ENCODE measurements at regions not wholly inside any gene's neighbourhood (a gene's known extent, or its start where the extent isn't known, plus 50 kb on each side); places are given as distances from the start of the nearest gene placed in this dataset.

GRCh38 chr5:175593794-175594193, 64.1 kb upstream of the HRH2 start:
- DNase-seq (no peak), ATAC-seq (no peak)
- Histone ChIP-seq H3K4me3 (ENCODE audit: low read length) (no peak overlapping the region), H3K27me3 (ENCODE audit: control insufficient read depth, insufficient read depth, low read length) (no peaks in the 10 kb centered on the region), H3K36me3 (ENCODE audit: control insufficient read depth, insufficient read depth, low read length) (no peaks in the 10 kb centered on the region), H3K9me3 (ENCODE audit: control insufficient read depth, insufficient read depth, low read length) (no peaks in the 10 kb centered on the region), H3K4me1 (ENCODE audit: control insufficient read depth, insufficient read depth, low read length) (no peaks in the 10 kb centered on the region), H3K27ac (ENCODE audit: low read length) (no peak overlapping the region)
- Mint-ChIP-seq H3K27me3 (ENCODE audit: low read depth in 2 of 2) (peaks cover 5 to 15% of the 10 kb centered on the region in 2 donors), H3K4me1 (no peaks in the 10 kb centered on the region), H3K27ac (no peak overlapping the region), H3K36me3 (no peaks in the 10 kb centered on the region), H3K4me3 (no peak overlapping the region), H3K9me3 (no peaks in the 10 kb centered on the region)
- intact Hi-C loops (cut with micrococcal nuclease) = no loop called here
- TF ChIP-seq, protein P1, sequence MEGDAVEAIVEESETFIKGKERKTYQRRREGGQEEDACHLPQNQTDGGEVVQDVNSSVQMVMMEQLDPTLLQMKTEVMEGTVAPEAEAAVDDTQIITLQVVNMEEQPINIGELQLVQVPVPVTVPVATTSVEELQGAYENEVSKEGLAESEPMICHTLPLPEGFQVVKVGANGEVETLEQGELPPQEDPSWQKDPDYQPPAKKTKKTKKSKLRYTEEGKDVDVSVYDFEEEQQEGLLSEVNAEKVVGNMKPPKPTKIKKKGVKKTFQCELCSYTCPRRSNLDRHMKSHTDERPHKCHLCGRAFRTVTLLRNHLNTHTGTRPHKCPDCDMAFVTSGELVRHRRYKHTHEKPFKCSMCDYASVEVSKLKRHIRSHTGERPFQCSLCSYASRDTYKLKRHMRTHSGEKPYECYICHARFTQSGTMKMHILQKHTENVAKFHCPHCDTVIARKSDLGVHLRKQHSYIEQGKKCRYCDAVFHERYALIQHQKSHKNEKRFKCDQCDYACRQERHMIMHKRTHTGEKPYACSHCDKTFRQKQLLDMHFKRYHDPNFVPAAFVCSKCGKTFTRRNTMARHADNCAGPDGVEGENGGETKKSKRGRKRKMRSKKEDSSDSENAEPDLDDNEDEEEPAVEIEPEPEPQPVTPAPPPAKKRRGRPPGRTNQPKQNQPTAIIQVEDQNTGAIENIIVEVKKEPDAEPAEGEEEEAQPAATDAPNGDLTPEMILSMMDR (IDR thresholded peaks at IDR 0.05) = no peak

- Mint-ChIP-seq H3K9me3 (no peaks in the 10 kb centered on the region), H3K36me3 (no peaks in the 10 kb centered on the region), H3K4me1 (no peaks in the 10 kb centered on the region), H3K27me3 (ENCODE audit: low read depth in 2 of 2) (peaks cover 5 to 11% of the 10 kb centered on the region in 2 donors), H3K27ac (no peak overlapping the region), H3K4me3 (no peak overlapping the region)
- Histone ChIP-seq H3K27ac (ENCODE audit: low read length) (no peak overlapping the region), H3K27me3 (ENCODE audit: control insufficient read depth, insufficient read depth, low read length) (no peaks in the 10 kb centered on the region), H3K4me1 (ENCODE audit: control insufficient read depth, insufficient read depth, low read length) (no peaks in the 10 kb centered on the region), H3K4me3 (ENCODE audit: low read length) (no peak overlapping the region), H3K9me3 (ENCODE audit: control insufficient read depth, insufficient read depth, low read length) (no peaks in the 10 kb centered on the region), H3K36me3 (ENCODE audit: control insufficient read depth, insufficient read depth, low read length) (no peaks in the 10 kb centered on the region)
- TF ChIP-seq, protein P1 (IDR thresholded peaks at IDR 0.05) = no peak
- 83% methylated on average over 7 of the region's 7 CpGs for WGBS (ENCODE audit: insufficient coverage)
- ATAC-seq (no peak), DNase-seq (no peak)
- intact Hi-C loops (cut with micrococcal nuclease) = no loop called here
These were observed 62.0 kb upstream of the HRH2 start for GRCh38 chr5:175595905-175596304.

DNA sequence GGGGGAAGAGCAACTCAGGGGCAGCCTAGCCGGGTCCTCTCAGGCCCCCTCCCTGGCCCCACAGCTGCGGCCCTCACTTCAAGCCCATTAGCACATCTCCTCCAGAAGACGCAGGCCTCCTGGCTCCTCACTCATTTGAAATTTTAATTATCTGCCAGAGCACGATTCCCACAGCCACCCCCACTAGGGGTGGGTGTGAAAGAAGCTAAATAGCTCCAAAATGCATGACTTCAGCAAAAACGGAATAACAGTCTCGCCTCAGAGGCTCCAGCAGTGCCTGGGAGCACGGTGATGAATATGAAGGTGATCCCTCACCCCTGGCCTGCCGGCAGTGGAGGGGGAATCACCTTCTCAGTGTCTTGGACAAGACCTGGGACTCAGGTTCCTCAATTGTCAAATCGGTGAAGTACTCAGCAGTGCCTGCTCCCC, 61.1 kb upstream of the HRH2 start:
- no peak overlapping the region for H3K27ac ChIP-seq (ENCODE audit: low read length)
- Mint-ChIP-seq H3K36me3 (no peaks in the 10 kb centered on the region), H3K27me3 (ENCODE audit: low read depth in 2 of 2) (peaks cover 5 to 11% of the 10 kb centered on the region in 2 donors), H3K4me3 (no peak overlapping the region), H3K27ac (no peak overlapping the region), H3K9me3 (no peaks in the 10 kb centered on the region), H3K4me1 (no peaks in the 10 kb centered on the region)
- 75% methylated on average over 7 of the region's 9 CpGs for WGBS (ENCODE audit: insufficient coverage)
- no peak for DNase-seq
- no peaks in the 10 kb centered on the region for H3K4me1 ChIP-seq (ENCODE audit: control insufficient read depth, insufficient read depth, low read length)
- intact Hi-C loops (cut with micrococcal nuclease) = no loop called here
- no peaks in the 10 kb centered on the region for H3K36me3 ChIP-seq (ENCODE audit: control insufficient read depth, insufficient read depth, low read length)
- no peaks in the 10 kb centered on the region for H3K27me3 ChIP-seq (ENCODE audit: control insufficient read depth, insufficient read depth, low read length)
- TF ChIP-seq, protein P1 (IDR thresholded peaks at IDR 0.05) = no peak
- H3K4me3 ChIP-seq (ENCODE audit: low read length) = no peak overlapping the region
- no peak for ATAC-seq
- H3K9me3 ChIP-seq (ENCODE audit: control insufficient read depth, insufficient read depth, low read length) = no peaks in the 10 kb centered on the region

DNA sequence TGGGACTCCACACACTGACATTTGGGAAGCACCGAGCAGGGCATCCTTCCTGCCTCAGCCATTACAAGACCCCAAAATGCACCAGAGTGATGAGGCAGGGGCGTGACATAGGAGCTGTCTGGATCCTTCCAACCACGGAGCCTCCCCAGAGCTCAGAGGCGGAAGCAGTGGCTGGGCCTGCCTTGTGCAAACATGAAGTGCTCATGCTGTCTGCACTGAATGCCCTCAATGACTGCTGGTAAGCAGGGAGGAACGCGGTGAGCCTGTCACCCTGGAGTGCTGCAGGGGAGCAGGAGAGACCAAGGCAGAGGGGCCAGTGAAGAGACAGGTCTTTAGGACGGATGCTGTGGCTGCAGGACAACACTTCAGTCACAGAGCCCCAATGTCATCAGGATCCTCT, 60.2 kb upstream of the HRH2 start:
- no peak for DNase-seq
- Histone ChIP-seq H3K27ac (ENCODE audit: low read length) (no peak overlapping the region), H3K36me3 (ENCODE audit: control insufficient read depth, insufficient read depth, low read length) (no peaks in the 10 kb centered on the region), H3K4me1 (ENCODE audit: control insufficient read depth, insufficient read depth, low read length) (no peaks in the 10 kb centered on the region), H3K4me3 (ENCODE audit: low read length) (no peak overlapping the region), H3K27me3 (ENCODE audit: control insufficient read depth, insufficient read depth, low read length) (no peaks in the 10 kb centered on the region), H3K9me3 (ENCODE audit: control insufficient read depth, insufficient read depth, low read length) (no peaks in the 10 kb centered on the region)
- H3K27me3 Mint-ChIP-seq (ENCODE audit: low read depth in 2 of 2) = peaks cover 5 to 11% of the 10 kb centered on the region in 2 donors
- H3K36me3 Mint-ChIP-seq = no peaks in the 10 kb centered on the region
- WGBS (ENCODE audit: insufficient coverage) = 88% methylated on average over 7 of the region's 7 CpGs
- TF ChIP-seq, protein P1 (IDR thresholded peaks at IDR 0.05) = no peak
- H3K4me1 Mint-ChIP-seq = no peaks in the 10 kb centered on the region
- H3K27ac Mint-ChIP-seq = no peak overlapping the region
- intact Hi-C loops (cut with micrococcal nuclease) = no loop called here
- H3K4me3 Mint-ChIP-seq = no peak overlapping the region
- ATAC-seq = peak in 1 of 3 donors; percentile 24
- no peaks in the 10 kb centered on the region for H3K9me3 Mint-ChIP-seq

Data from natural killer cell (primary cell).